Endothelial cell of umbilical vein (primary cell): ENCODE measurements at regions not wholly inside any gene's neighbourhood (a gene's known extent, or its start where the extent isn't known, plus 50 kb on each side); places are given as distances from the start of the nearest gene placed in this dataset.

ENCODE experiments used
- BruUV-seq: library from RNA; stranded (reverse); fragments of 400-500 nt; replicated peaks from 2 replicates; lab custom pipeline; 2021; lab: Mats Ljungman, UMichigan
- CTCF ChIA-PET: fragments of 300-600, 350-600 bp; sonication (Branson Sonifier 250); formaldehyde crosslinking; loops from one replicate; lab custom pipeline; 2021; ENCODE audit warnings: antibody characterized with exemption, inconsistent platforms; lab: Charles Lee
- POLR2A ChIA-PET: fragments of 300-600, 350-600 bp; sonication (Branson Sonifier 250); formaldehyde crosslinking; loops from one replicate; lab custom pipeline; 2021; ENCODE audit warnings: antibody characterized with exemption, inconsistent platforms; lab: Charles Lee
- DNase-seq: peaks from one replicate; pipeline ENCODE4 v3.0.0-alpha.2; 2011; ENCODE audit warnings: low read depth, low spot score
- FAIRE-seq: peaks from 2 replicates; lab custom pipeline; 2011; peaks lifted over from hg19 to GRCh38; lab: Jason Lieb, UNC
- H2AFZ ChIP-seq: 2 replicates; pipeline ENCODE4 v1.6.0; 2012; ENCODE audit warnings: low read depth, low read length, control low read depth, inconsistent platforms
- H3K27ac ChIP-seq: 2 replicates; pipeline ENCODE4 v1.5.1; 2011; ENCODE audit warnings: low read depth, mild to moderate bottlenecking, control low read depth, low read length, moderate library complexity; ENCODE audit not compliant: insufficient read depth
- H3K27me3 ChIP-seq, 2 experiments: 2 replicates each; pipeline versions ENCODE4 v1.6.0 to v1.6.1; 2011; ENCODE audit warnings: low read length in 2 of 2, mixed read lengths in 1 of 2; ENCODE audit not compliant: control insufficient read depth in 2 of 2, insufficient read depth in 2 of 2
- H3K36me3 ChIP-seq, 2 experiments: 2 replicates in 1 of 2; 3 replicates in 1 of 2; pipeline ENCODE4 v1.5.1; 2011; ENCODE audit warnings: low read length in 2 of 2, mild to moderate bottlenecking in 1 of 2, moderate library complexity in 1 of 2; ENCODE audit not compliant: control insufficient read depth in 2 of 2, insufficient read depth in 2 of 2; ENCODE audit errors: extremely low read depth in 1 of 2
- H3K4me1 ChIP-seq: 3 replicates; pipeline ENCODE4 v1.5.1; 2011; ENCODE audit warnings: mild to moderate bottlenecking, low read length; ENCODE audit not compliant: control insufficient read depth, insufficient read depth; ENCODE audit errors: extremely low read depth
- H3K4me2 ChIP-seq: 2 replicates; pipeline ENCODE4 v1.6.1; 2011; ENCODE audit warnings: low read length, control low read depth, mixed read lengths; ENCODE audit not compliant: insufficient read depth
- H3K4me3 ChIP-seq, 3 experiments: fragments of 200-600 bp in 1 of 3; sonication (generic), shearing (Covaris generic) in 1 of 3; replicated peaks in 1 of 3; 2 replicates each; pipeline ENCODE4 v1.5.1; 2011 to 2016; ENCODE audit warnings: control low read depth in 3 of 3, low read length in 3 of 3, mild to moderate bottlenecking in 2 of 3, inconsistent platforms in 1 of 3, low read depth in 1 of 3, moderate library complexity in 1 of 3; ENCODE audit not compliant: insufficient read depth in 1 of 3
- H3K79me2 ChIP-seq: 2 replicates; pipeline ENCODE4 v1.6.0; 2012; ENCODE audit warnings: low read length, inconsistent platforms; ENCODE audit not compliant: control insufficient read depth, insufficient read depth
- H3K9ac ChIP-seq: replicated peaks from 2 replicates; pipeline ENCODE3; 2011; ENCODE audit warnings: low read length, control low read depth; ENCODE audit not compliant: insufficient read depth; ENCODE audit errors: extremely low read depth
- H3K9me1 ChIP-seq: replicated peaks from 3 replicates; pipeline ENCODE4 v1.6.0; 2011; ENCODE audit warnings: mild to moderate bottlenecking, low read length; ENCODE audit not compliant: control insufficient read depth, insufficient read depth; ENCODE audit errors: extremely low read depth
- H3K9me3 ChIP-seq: replicated peaks from 2 replicates; pipeline ENCODE4 v1.5.1; 2012; ENCODE audit warnings: low read length, inconsistent platforms; ENCODE audit not compliant: control insufficient read depth, insufficient read depth
- H4K20me1 ChIP-seq: replicated peaks from 2 replicates; pipeline ENCODE3; 2011; ENCODE audit warnings: mild to moderate bottlenecking, low read length; ENCODE audit not compliant: control insufficient read depth, insufficient read depth; ENCODE audit errors: extremely low read depth
- EZH2 ChIP-seq: IDR thresholded peaks from 2 replicates; pipeline ENCODE4 v1.6.1; 2012; ENCODE audit warnings: borderline replicate concordance, low read depth, mild to moderate bottlenecking, moderate library complexity, low read length, inconsistent platforms; ENCODE audit not compliant: severe bottlenecking
- FOS ChIP-seq: IDR thresholded peaks from 2 replicates; pipeline ENCODE4 v1.6.1; 2011; ENCODE audit warnings: mild to moderate bottlenecking, low read length, moderate library complexity, borderline replicate concordance; ENCODE audit not compliant: insufficient read depth
- GATA2 ChIP-seq: IDR thresholded peaks from 2 replicates; pipeline ENCODE4 v1.7.0; 2011; ENCODE audit warnings: low read depth, mild to moderate bottlenecking, moderate library complexity, mixed read lengths, low read length; ENCODE audit not compliant: insufficient read length, insufficient read depth
- JUN ChIP-seq: IDR thresholded peaks from 2 replicates; pipeline ENCODE4 v1.6.1; 2011; ENCODE audit warnings: borderline replicate concordance, low read depth; ENCODE audit not compliant: insufficient read length, insufficient read depth
- MYC ChIP-seq: IDR thresholded peaks from one replicate; pipeline ENCODE4 v1.6.1; 2011; ENCODE audit warnings: mild to moderate bottlenecking, low read depth, low read length
- POLR2A ChIP-seq: IDR thresholded peaks from 2 replicates; pipeline ENCODE4 v1.6.1; 2012; ENCODE audit warnings: low read depth, mild to moderate bottlenecking, control low read depth, low read length
- POLR2AphosphoS5 ChIP-seq: IDR thresholded peaks from 2 replicates; pipeline ENCODE4 v1.6.1; 2012; ENCODE audit warnings: low read depth, mild to moderate bottlenecking, control low read depth, low read length, moderate library complexity; ENCODE audit not compliant: insufficient read depth
- dilution Hi-C: fragments of 300-500 bp; cut with MboI; formaldehyde crosslinking; loops from one replicate; pipeline ENCODE4 v1.15.0; 2019; ENCODE audit warnings: low sequenced_read_pairs; ENCODE audit not compliant: extremely low pct_ligation_motif_present
- intact Hi-C: fragments of 100-400 bp; cut with micrococcal nuclease; formaldehyde crosslinking; loops from one replicate; pipeline ENCODE4 v1.10.0; 2022
- TF ChIP-seq, protein P1 (sequence below): IDR thresholded peaks from 2 replicates; pipeline ENCODE4 v1.6.1; 2011; ENCODE audit not compliant: insufficient read depth, insufficient read length
- TF ChIP-seq, protein P2 (sequence below), 2 donors: IDR thresholded peaks; 1 replicate in 1 of 2; 2 replicates in 1 of 2; pipeline ENCODE4 v1.5.1; 2011; ENCODE audit warnings: low read length in 2 of 2, mild to moderate bottlenecking in 2 of 2, moderate library complexity in 2 of 2, control low read depth in 1 of 2, inconsistent platforms in 1 of 2, low read depth in 1 of 2; ENCODE audit not compliant: insufficient read depth in 1 of 2; ENCODE audit errors: extremely low read depth in 1 of 2

- H3K4me2 ChIP-seq: no peak overlapping the region
- H3K36me3 ChIP-seq: no peaks in the 10 kb centered on the region
- H3K27ac ChIP-seq: no peak overlapping the region
- FAIRE-seq (no peak), DNase-seq (no peak)
- no peak overlapping the region for H3K4me3 ChIP-seq
- dilution Hi-C loops (no loop called here), intact Hi-C loops (no loop called here)
- H3K79me2 ChIP-seq: no peaks in the 10 kb centered on the region
- POLR2A ChIA-PET: no interaction called here
- CTCF ChIA-PET: no interaction called here
- H3K27me3 ChIP-seq: no peaks in the 10 kb centered on the region
- H3K9ac ChIP-seq: no peak overlapping the region
- no peaks in the 10 kb centered on the region for H3K9me1 ChIP-seq
- peaks cover 2% of the 10 kb centered on the region for H3K9me3 ChIP-seq
- no peaks in the 10 kb centered on the region for H4K20me1 ChIP-seq
- H3K4me1 ChIP-seq: no peaks in the 10 kb centered on the region
- no peak overlapping the region for H2AFZ ChIP-seq
- no peak for TF ChIP-seq GATA2
- TF ChIP-seq, protein P1, sequence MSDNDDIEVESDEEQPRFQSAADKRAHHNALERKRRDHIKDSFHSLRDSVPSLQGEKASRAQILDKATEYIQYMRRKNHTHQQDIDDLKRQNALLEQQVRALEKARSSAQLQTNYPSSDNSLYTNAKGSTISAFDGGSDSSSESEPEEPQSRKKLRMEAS: no peak
- TF ChIP-seq MYC: no peak
- TF ChIP-seq POLR2A: no peak
- TF ChIP-seq, protein P2, sequence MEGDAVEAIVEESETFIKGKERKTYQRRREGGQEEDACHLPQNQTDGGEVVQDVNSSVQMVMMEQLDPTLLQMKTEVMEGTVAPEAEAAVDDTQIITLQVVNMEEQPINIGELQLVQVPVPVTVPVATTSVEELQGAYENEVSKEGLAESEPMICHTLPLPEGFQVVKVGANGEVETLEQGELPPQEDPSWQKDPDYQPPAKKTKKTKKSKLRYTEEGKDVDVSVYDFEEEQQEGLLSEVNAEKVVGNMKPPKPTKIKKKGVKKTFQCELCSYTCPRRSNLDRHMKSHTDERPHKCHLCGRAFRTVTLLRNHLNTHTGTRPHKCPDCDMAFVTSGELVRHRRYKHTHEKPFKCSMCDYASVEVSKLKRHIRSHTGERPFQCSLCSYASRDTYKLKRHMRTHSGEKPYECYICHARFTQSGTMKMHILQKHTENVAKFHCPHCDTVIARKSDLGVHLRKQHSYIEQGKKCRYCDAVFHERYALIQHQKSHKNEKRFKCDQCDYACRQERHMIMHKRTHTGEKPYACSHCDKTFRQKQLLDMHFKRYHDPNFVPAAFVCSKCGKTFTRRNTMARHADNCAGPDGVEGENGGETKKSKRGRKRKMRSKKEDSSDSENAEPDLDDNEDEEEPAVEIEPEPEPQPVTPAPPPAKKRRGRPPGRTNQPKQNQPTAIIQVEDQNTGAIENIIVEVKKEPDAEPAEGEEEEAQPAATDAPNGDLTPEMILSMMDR (IDR thresholded peaks at IDR 0.05; ENCODE audit: extremely low read depth in 1 of 2, insufficient read depth in 1 of 2, low read depth in 1 of 2, low read length in 2 of 2): no peak
- no peak for TF ChIP-seq EZH2
- TF ChIP-seq POLR2AphosphoS5: no peak
- TF ChIP-seq JUN: no peak
- TF ChIP-seq FOS: no peak
- BruUV-seq: no TSS peak
These were observed 231.1 kb upstream of the CNTN6 start for GRCh38 chr3:861721-862120.
